Dermis blood vessel endothelial cell (primary cell): ENCODE measurements at regions not wholly inside any gene's neighbourhood (a gene's known extent, or its start where the extent isn't known, plus 50 kb on each side); places are given as distances from the start of the nearest gene placed in this dataset.
"Not testable (repeated sequence)": the region's sequence is repeated elsewhere in the genome, so short reads cannot be mapped to it uniquely, and the experiment has no call there.

Experiments
- DNase-seq: peaks from one replicate; pipeline ENCODE4 v3.0.0; 2010

GRCh38 chr18:55695091-55695490 lies 107.1 kb upstream of the TCF4 start:
- no peak for DNase-seq

DNA sequence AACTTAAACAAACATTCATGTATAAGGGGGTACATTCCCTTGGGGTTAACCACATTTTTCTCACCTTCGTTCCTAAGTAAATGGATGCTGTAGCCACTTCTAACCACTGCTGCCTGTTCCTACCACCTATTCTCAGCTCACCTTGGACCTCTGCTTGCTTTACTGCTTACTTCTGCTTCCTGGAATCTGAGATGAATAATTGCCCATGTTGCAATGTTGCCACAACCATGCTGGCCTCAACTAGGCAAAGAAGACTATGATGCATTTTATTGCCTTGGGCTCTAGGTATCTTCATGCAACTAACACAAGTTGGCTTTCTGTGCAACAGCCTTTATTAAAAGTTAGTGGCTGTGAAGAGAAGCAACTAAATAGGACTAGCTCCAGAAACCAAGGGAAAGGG lies 106.3 kb upstream of the TCF4 start:
- DNase-seq: no peak

DNA sequence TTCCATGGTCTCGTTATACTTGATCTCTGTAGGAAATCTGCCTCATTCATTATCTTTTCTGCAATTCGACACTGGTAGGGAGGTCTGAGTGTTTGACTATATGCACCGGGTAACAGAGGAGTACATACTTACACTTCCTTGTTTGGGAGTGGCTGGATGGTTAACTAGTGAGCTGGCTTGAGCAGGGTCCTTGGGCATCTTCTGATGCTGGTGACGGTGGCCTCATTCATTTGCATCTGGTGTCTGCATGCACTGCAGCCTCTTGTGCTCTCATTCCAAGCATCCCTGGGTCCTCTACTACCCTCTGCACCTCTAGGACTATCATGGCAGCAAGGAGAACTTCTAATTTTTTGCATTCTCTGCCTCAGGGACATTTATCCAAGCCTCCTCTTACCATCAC lies 100.0 kb upstream of the TCF4 start:
- DNase-seq: no peak

- no peak for DNase-seq
Measured at GRCh38 chr18:55687106-55687505, 99.1 kb upstream of the TCF4 start.

DNA sequence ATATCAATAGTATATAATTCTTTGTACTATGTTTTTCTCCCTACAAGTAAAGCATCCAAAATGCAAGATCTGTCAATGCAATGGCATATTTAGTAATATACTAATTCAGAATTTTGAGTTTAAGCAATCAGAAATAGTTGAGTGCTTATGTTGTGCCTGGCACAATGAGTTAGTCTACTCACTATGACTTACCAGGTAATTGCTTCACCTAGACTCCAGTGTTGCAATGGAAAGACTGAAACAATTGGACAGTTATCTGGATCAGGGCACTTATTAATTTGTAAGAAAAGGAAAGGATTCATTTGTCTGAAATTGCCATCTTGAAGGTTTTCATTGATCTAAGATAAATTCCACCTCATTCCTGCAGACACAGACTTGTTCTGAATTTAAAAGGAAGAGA lies 97.6 kb upstream of the TCF4 start:
- DNase-seq: no peak

DNA sequence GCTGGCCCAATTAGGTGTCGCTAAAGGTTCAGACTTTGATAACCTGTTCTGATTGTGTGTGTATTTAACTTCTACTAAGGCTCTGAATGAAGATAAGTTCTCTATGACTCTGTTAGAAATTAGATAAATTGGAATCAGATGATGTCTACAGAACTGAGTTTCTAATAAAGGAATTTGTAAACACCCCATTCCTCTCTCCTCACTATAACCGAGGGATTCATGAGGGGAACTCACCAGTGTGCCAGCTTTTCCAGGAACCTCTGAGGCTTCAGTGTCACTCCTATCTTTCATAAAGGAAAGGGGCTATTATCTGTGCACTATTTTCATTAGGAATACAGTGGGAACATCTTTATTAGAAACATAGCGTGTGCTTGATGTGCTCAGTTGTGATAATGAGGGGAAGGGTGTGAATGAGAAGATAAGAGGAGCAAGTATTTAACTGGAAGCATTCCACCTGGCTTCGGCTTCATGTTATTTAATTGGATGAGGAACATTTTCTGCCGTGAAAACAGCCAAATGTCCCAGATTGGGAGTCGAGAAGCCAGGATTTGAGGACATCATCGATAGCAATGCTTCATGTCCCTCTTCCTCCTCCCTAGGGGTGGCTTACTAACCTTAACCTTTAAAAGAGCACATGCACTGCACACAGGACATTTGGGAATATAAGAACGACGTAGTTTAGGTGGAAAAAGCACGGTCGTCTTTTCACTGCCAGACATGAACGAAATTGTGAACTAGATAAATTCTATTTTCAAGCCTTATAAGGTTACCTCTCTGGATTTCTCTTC lies 84.8 kb upstream of the TCF4 start:
- DNase-seq: no peak

DNA sequence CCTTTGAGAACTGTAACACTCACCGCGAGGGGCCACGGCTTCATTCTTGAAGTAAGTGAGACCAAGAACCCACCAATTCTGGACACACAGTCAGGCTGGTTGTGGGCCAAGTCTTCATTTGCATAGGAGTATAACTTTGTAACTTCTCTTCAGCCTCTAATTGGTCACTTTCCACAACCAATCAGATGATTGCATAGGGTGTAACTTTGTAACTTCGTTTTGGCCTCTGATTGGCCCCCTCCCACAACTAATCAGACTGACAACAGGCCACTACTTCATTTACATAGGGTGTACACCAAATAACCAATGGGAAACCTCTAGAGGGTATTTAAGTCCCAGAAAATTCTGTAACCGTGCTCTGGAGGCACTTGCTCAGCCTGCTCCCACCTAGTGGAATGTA lies 77.5 kb upstream of the TCF4 start:
- no peak for DNase-seq

DNA sequence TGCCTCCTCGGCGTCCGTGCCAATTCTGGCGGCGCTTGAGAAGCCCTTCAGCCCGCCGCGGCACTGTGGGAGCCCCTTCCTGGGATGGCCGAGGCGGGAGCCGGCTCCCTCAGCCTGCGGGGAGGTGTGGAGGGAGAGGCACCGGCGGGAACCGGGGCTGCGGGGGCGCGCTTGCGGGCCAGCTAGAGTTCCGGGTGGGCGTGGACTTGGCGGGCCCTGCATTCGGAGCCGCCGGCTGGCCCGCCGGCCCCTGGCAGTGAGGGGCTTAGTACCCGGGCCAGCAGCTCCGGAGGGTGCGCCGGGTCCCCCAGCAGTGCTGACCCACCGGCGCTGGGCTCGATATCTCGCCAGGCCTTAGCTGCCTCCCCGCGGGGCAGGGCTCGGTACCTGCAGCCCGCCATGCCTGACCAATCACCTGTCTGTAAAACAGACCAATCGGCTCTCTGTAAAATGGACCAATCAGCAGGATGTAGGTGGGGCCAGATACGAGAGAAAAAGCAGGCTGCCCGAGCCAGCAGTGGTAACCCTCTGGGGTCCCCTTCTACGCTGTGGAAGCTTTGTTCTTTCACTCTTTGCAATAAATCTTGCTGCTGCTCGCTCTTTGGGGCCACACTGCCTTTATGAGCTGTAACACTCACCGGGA lies 76.9 kb upstream of the TCF4 start:
- DNase-seq: not testable (repeated sequence)

GRCh38 chr18:55663891-55664290 lies 75.9 kb upstream of the TCF4 start:
- DNase-seq: no peak

GRCh38 chr18:55658598-55658997 lies 70.6 kb upstream of the TCF4 start:
- no peak for DNase-seq

GRCh38 chr18:55657572-55658331 lies 69.8 kb upstream of the TCF4 start:
- DNase-seq: no peak

DNA sequence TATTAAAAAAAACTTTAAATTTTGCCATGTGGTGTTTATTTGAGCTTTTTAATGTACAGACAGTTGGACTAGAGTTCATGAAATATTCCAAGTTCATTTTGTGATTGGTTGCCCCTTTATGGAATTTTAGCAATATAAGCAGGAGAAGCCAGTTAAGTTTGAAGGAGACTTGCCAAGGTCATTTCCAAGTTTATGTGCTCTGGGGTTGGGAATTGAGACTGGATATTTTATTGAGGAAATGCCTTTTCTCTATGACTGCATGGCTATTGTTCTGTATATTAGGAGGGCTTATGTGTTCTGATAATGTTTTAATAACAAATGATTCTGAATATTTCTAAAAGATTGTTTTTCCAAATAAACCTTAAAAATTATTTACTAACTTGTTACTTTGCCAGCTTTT lies 67.0 kb upstream of the TCF4 start:
- peak; percentile 47 for DNase-seq

DNA sequence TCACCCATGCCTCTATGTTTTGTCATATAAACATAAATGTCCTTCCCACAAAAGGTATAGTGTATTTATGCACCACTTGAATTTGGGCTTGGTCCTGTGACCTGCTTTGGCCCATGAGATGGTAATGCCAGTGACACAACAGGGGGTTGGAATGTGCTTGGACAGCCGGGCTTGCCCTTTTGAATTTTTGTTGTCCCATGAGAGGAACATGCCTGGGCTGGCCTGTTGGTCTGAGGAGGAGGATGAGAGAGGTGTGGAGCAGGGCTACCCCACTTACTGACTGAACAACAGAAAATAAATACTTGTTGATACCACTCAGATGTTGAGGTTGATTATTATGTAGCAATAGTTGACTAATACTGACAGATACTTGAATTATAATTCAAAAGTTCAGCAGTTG lies 63.2 kb upstream of the TCF4 start:
- DNase-seq: no peak

GRCh38 chr18:55650363-55650870 lies 62.4 kb upstream of the TCF4 start:
- no peak for DNase-seq

DNA sequence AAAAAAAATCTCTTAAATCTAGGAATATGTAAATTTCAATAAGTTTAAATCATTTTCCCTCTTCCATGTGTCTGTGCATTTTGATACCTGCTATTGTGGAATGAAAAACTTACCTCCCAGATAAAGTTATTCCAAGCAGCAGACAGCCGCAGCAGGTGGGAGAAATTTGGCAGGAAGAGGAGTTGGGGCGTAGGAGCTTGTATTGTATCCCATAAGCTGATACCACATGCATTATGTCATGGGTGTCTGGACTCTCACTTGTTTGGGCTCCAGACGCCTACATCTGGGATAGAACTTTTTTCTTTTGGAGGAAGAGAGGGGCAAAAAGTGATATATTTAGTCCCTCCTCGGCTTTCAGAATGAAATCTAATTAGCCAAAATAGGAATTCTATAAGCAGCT lies 59.3 kb upstream of the TCF4 start:
- DNase-seq: no peak

- no peak for DNase-seq
Measured at GRCh38 chr18:55642191-55642590, 54.2 kb upstream of the TCF4 start.

DNA sequence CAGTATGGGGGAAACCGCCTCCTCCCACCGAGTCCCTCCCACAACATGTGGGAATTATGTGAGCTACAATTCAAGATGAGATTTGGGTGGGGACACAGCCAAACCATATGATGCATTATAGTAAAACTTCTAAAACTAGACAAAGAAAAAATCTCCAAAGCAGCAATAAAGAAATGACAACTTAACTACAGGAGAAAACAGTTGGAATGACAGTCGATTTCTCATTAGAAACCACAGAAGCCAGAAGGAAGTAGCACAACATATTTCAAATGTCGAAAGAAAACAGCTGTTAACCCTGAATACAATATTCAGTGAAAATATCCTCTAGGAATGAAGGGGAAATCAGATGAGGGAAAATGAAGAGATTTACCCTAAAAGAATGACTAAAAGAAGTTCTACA lies 53.5 kb upstream of the TCF4 start:
- no peak for DNase-seq
